Stimulated activated CD4-positive, alpha-beta T cell treated with anti-CD3 and anti-CD28 coated beads, Interleukin-12 subunit alpha, Interleukin-12 subunit beta, amount 100 ng/mL, for 24 hours (primary cell): ENCODE measurements at regions not wholly inside any gene's neighbourhood (a gene's known extent, or its start where the extent isn't known, plus 50 kb on each side); places are given as distances from the start of the nearest gene placed in this dataset.
"Not testable (repeated sequence)": the region's sequence is repeated elsewhere in the genome, so short reads cannot be mapped to it uniquely, and the experiment has no call there.

Experiments used
- DNase-seq, 2 experiments: peaks; one replicate each; pipeline ENCODE4 v3.0.0-alpha.2; 2020; ENCODE audit warnings: low read depth in 2 of 2

DNA sequence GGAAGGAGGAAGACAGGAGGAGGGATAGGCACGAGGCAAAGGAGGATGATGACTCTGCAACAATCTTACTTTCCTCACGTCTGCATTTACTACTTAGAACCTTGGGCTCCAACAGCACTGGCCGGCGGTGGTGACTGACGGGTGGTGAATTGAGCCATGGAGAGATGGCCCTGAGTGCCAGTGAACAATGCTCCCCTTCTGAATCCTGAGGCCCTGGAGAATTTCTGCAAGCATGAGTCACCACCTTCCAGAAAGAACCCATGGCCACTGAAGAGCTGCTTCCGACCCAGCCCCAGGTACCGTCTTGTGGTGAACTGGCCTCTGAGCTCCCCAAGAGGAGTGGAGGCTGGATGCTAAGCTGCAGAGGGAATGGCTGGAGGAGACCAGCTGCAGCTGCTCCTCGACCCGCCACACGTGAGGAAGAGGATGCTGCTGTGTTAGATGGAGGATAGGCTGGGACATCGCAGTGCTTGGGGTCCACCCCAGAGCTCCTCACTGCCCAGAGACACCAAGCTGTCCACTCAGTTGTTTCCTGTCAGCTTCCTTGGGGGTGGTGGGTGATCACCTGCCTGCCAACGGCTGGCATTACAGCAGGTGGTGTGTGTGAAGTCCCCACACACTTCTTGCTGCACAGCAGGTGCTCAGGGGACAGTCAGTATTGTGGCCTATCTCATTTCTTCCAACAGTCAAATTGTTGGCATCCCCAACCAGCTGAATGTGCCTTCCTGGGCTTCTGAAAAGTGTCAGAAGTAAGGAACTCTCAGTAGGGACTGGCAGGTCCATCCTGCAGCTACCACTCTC, 186.5 kb upstream of the ID2 start:
- DNase-seq, result no peak

DNA sequence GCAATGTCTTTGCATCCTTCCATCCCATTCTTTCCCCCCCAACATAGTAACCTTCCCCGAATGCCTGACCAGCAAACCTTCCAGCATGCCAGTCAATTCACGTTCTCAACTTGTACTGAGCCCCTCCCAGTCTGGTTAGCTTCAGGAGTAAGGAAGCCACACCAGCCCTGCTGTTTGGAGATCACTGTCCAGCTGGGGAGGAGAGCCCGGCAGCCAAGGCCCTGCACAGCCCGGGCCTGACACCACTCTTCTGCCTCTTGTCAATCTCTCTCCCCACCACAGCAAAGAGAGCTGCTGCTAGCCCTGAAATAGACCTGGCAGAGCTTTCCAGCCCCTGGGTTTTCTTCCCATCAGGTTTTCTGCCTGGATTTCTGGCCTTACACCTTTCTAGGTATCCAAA, 185.8 kb upstream of the ID2 start:
- DNase-seq, result no peak

- no peak for DNase-seq
Measured at GRCh38 chr2:8496617-8497016, 185.2 kb upstream of the ID2 start.

DNA sequence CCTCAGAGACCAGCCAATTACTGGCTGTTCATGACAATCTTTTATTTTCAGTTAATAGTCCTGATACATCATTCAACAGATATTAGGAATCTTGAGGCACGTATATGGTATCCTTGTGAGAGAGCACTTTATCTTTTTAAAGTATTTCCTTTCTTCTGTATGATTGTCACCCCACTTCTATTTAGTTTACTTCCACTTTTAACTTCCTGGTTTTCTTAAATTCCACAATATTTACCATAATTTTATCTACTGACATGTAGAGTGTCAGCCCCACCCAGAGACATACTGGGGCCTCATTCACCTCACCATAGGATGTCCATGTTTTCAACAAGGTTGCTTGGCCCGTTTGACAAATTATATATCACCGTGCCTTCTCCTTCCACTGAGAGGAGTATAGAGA, 182.9 kb upstream of the ID2 start:
- no peak for DNase-seq

- DNase-seq, result no peak
Measured at GRCh38 chr2:8500124-8501054, 181.5 kb upstream of the ID2 start.

DNA sequence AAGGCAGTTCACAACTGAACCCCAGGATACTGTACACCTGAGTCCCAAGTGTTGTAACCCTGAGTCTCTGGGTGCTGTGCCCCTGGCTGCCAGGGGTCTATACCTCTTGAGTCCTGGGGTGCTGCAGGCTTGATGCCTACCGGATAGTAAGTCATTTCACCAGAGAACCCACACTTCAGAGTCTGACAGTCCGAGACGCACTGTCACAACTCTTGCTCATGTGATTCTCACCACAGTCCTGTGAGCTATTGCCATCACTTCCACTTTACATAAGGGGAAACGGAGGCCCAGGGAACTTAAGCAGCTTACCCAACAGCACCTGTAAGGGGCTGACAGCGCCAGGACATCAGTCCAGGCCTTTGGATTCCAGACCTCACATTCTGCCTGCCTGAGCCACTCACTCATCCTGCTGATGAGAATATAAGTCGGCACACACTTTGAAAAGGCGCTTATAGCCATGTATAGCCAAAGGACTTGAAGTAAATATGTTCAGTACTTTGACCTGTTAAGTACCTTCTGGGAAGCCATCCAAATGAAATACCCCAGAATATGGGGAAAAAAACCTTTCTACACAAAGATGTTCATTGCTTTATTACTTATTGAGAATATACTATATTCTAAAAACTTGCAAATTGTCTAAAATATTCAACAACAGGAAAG, 180.7 kb upstream of the ID2 start:
- DNase-seq, result no peak

GRCh38 chr2:8502316-8502715, 179.5 kb upstream of the ID2 start:
- DNase-seq, result no peak

GRCh38 chr2:8505311-8505920, 176.4 kb upstream of the ID2 start:
- no peak for DNase-seq

DNA sequence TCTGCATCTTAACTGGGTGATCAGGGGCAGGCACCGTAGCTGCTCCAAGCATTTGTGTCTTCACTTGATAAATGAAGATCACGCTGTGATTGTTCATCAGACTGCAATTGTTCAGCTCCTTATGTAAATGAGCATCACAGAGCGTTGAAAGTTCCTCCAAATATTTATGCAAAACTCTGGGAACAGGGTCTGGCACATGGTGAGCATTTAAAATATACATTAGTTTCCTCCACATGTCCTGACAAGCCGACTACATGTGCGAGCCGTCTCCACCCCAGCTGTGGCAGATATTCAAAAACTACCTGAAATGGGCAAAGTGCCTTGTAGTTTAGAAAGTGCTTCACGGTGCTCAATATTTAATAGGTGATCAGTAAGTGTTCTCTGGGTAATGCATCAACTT, 175.1 kb upstream of the ID2 start:
- DNase-seq, result no peak

- DNase-seq, result no peak
Measured at GRCh38 chr2:8508766-8509165, 173.1 kb upstream of the ID2 start.

DNA sequence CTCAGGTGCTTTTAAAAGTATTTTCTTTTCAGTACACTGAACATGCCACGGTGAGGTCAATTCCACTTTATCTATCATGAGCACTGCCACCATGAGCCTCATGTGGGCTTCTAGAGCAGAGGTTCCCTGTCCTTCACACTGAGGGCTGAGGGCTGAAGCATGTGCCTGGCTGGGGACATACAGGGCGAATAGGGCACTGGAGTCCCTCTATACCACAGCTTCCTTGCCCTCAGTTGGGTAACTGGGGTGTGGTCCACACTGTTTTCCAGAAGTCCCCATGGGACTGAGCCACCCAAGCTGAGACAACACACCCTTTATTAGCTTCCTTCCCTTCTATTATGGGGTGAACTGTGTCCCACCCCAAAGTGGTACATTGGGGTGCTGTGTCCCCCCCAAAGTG, 172.2 kb upstream of the ID2 start:
- no peak for DNase-seq

- not testable (repeated sequence) for DNase-seq
Measured at GRCh38 chr2:8510055-8510454, 171.8 kb upstream of the ID2 start.

DNA sequence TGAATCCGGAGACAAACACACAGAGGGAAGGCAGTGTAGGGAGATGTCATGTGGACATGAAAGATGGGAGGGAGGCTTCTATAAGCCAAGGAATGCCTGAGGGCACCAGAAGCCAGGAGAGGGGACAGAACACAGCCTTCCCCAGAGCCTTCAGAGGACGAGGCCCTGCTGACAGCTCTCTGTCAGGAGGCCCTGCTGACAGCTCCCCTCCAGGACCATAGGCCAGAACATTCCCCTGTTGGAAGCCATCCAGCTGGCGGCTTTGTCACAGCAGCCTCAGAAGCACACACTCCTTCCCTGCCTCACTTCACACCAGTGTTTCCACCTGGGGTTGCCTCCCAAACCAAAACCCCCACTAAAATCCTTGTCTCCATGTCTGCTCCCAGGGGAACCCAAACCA, 171.3 kb upstream of the ID2 start:
- no peak for DNase-seq

DNA sequence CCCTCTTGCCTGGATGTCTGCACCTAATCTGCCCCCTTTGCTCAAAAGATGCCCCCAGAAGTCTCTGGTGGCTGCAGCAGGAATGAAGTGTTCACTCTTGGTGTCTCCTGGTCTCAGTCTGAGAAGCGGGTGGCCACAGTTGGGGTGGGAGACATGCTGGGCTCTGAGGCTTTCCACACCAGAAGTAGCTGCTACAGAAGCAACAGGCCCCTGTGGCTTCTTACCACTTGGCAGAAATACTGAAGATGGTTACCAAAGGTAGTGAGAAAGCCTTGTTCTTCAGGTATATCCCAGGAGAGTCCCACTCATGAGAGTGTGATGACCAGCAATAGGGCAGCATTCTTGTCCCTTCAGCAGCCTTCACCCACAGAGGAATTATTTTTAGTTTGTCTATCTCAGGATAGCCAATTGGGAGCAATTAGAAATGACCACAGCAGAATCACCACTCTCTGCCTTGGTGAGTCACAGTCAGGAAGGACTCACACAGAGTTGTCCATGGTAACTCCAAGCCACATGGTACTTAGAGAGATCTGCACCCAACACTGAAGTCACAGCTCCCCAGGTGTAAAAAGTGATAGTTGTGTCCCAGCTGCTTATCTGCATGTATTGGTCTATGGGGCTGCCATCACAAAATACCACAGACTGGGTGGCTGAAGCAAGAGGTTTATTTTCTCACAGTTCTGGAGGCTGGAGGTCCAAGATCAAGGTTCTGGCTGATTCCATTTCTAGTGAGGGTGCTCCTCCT, 169.8 kb upstream of the ID2 start:
- no peak for DNase-seq

- no peak for DNase-seq
Measured at GRCh38 chr2:8513601-8514273, 168.1 kb upstream of the ID2 start.

DNA sequence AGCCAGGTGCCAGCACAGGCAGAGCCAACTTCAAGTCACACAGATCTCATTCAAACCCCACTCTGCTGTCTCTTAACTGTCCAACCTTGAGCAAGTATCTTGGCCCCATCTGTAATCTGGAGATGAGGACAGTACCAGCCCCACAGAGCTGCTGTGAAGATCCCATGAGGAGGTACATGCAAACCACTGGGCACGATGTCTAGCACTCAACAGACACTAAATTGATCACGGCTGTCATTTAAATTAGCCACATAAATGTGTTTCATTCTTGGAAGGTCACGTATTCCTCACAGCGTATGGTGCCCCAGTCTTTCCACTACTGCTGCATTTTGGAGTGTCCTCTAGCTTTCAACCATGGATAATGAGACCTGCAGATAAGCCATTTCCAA, 167.6 kb upstream of the ID2 start:
- no peak for DNase-seq

GRCh38 chr2:8514796-8515758, 166.8 kb upstream of the ID2 start:
- DNase-seq, result peak; percentile 40 to 52

GRCh38 chr2:8515864-8516533, 165.9 kb upstream of the ID2 start:
- DNase-seq, result no peak
